Ishikawa (cell line): ENCODE measurements at regions not wholly inside any gene's neighbourhood (a gene's known extent, or its start where the extent isn't known, plus 50 kb on each side); places are given as distances from the start of the nearest gene placed in this dataset.

Experiments used
- CEBPB ChIP-seq: IDR thresholded peaks from 2 replicates; pipeline ENCODE4 v1.6.1; 2012
- CREB1 ChIP-seq: IDR thresholded peaks from 2 replicates; pipeline ENCODE4 v1.6.1; 2012; ENCODE audit warnings: low read depth
- EGR1 ChIP-seq: IDR thresholded peaks from 2 replicates; pipeline ENCODE4 v1.6.1; 2012
- TF ChIP-seq, protein P1 (sequence below): IDR thresholded peaks from 2 replicates; pipeline ENCODE4 v1.6.1; 2012; ENCODE audit warnings: low read depth, mild to moderate bottlenecking

DNA sequence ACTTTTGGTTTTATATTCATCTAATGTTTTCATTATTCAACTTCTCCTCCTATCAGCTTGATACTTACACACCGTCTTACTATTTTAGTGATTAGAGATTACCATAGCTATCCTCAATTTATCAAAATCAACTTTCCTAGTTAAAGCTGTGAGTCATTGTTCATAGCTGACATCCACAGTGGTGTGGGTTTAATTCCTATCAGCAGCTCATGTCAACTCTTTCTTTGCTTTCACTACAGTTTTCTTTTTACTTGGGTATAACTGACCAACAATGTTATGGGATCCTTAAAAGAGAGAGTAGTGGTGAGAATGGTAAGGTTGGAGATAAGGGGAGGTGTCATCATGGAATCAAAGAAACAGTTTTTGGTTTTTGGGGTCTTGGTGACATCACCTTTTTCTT is 112.7 kb downstream of the NFKBIZ start:
- TF ChIP-seq EGR1 = no peak
- no peak for TF ChIP-seq CREB1
- TF ChIP-seq CEBPB = no peak
- TF ChIP-seq, protein P1, sequence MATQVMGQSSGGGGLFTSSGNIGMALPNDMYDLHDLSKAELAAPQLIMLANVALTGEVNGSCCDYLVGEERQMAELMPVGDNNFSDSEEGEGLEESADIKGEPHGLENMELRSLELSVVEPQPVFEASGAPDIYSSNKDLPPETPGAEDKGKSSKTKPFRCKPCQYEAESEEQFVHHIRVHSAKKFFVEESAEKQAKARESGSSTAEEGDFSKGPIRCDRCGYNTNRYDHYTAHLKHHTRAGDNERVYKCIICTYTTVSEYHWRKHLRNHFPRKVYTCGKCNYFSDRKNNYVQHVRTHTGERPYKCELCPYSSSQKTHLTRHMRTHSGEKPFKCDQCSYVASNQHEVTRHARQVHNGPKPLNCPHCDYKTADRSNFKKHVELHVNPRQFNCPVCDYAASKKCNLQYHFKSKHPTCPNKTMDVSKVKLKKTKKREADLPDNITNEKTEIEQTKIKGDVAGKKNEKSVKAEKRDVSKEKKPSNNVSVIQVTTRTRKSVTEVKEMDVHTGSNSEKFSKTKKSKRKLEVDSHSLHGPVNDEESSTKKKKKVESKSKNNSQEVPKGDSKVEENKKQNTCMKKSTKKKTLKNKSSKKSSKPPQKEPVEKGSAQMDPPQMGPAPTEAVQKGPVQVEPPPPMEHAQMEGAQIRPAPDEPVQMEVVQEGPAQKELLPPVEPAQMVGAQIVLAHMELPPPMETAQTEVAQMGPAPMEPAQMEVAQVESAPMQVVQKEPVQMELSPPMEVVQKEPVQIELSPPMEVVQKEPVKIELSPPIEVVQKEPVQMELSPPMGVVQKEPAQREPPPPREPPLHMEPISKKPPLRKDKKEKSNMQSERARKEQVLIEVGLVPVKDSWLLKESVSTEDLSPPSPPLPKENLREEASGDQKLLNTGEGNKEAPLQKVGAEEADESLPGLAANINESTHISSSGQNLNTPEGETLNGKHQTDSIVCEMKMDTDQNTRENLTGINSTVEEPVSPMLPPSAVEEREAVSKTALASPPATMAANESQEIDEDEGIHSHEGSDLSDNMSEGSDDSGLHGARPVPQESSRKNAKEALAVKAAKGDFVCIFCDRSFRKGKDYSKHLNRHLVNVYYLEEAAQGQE = no peak
